ENCODE measurements at regions not wholly inside any gene's neighbourhood (a gene's known extent, or its start where the extent isn't known, plus 50 kb on each side); places are given as distances from the start of the nearest gene placed in this dataset.

- no peak for DNase-seq (ENCODE audit: low read depth, low spot score)
Measured at GRCh38 chr22:49199224-49199623, 628.4 kb downstream of the BRD1 start.

- no peak for DNase-seq (ENCODE audit: low read depth, low spot score)
Measured at GRCh38 chr22:49198705-49199084, 629.0 kb downstream of the BRD1 start.

- no peak for DNase-seq (ENCODE audit: low read depth, low spot score)
Measured at GRCh38 chr22:49197986-49198704, 629.5 kb downstream of the BRD1 start.

GRCh38 chr22:49197505-49197904, 630.2 kb downstream of the BRD1 start:
- DNase-seq (ENCODE audit: low read depth, low spot score), result no peak

GRCh38 chr22:49196046-49196511, 631.6 kb downstream of the BRD1 start:
- no peak for DNase-seq (ENCODE audit: low read depth, low spot score)

GRCh38 chr22:49195636-49196035, 632.0 kb downstream of the BRD1 start:
- no peak for DNase-seq (ENCODE audit: low read depth, low spot score)

- DNase-seq (ENCODE audit: low read depth, low spot score), result no peak
Measured at GRCh38 chr22:49193901-49194465, 633.7 kb downstream of the BRD1 start.

- DNase-seq (ENCODE audit: low read depth, low spot score), result no peak
Measured at GRCh38 chr22:49193348-49193747, 634.3 kb downstream of the BRD1 start.

- no peak for DNase-seq (ENCODE audit: low read depth, low spot score)
Measured at GRCh38 chr22:49192857-49193250, 634.8 kb downstream of the BRD1 start.

- DNase-seq (ENCODE audit: low read depth, low spot score), result no peak
Measured at GRCh38 chr22:49192180-49192856, 635.4 kb downstream of the BRD1 start.

- no peak for DNase-seq (ENCODE audit: low read depth, low spot score)
Measured at GRCh38 chr22:49191506-49191980, 636.1 kb downstream of the BRD1 start.

GRCh38 chr22:49190816-49191505, 636.7 kb downstream of the BRD1 start:
- DNase-seq (ENCODE audit: low read depth, low spot score), result no peak

GRCh38 chr22:49189871-49190270, 637.8 kb downstream of the BRD1 start:
- DNase-seq (ENCODE audit: low read depth, low spot score), result no peak

GRCh38 chr22:49188591-49188990, 639.1 kb downstream of the BRD1 start:
- DNase-seq (ENCODE audit: low read depth, low spot score), result no peak

GRCh38 chr22:49188091-49188490, 639.6 kb downstream of the BRD1 start:
- DNase-seq (ENCODE audit: low read depth, low spot score), result no peak

- DNase-seq (ENCODE audit: low read depth, low spot score), result no peak
Measured at GRCh38 chr22:49186762-49187161, 640.9 kb downstream of the BRD1 start.

- no peak for DNase-seq (ENCODE audit: low read depth, low spot score)
Measured at GRCh38 chr22:49186293-49186692, 641.4 kb downstream of the BRD1 start.

- DNase-seq (ENCODE audit: low read depth, low spot score), result no peak
Measured at GRCh38 chr22:49185312-49185969, 642.2 kb downstream of the BRD1 start.

- no peak for DNase-seq (ENCODE audit: low read depth, low spot score)
Measured at GRCh38 chr22:49184736-49185135, 642.9 kb downstream of the BRD1 start.

- no peak for DNase-seq (ENCODE audit: low read depth, low spot score)
Measured at GRCh38 chr22:49183826-49184216, 643.9 kb downstream of the BRD1 start.

- DNase-seq (ENCODE audit: low read depth, low spot score), result no peak
Measured at GRCh38 chr22:49183208-49183825, 644.4 kb downstream of the BRD1 start.
